WERI-Rb-1 (cell line): ENCODE measurements at regions not wholly inside any gene's neighbourhood (a gene's known extent, or its start where the extent isn't known, plus 50 kb on each side); places are given as distances from the start of the nearest gene placed in this dataset.

ENCODE experiments used
- DNase-seq: peaks from one replicate; pipeline ENCODE4 v3.0.0-alpha.2; 2020
- H3K27ac ChIP-seq: fragments of 250-450 bp; sonication (Bioruptor Pico); 2 replicates; pipeline ENCODE4 v1.5.1; 2020; ENCODE audit warnings: mild to moderate bottlenecking, moderate library complexity
- H3K27me3 ChIP-seq: fragments of 250-450 bp; sonication (Bioruptor Pico); 2 replicates; pipeline ENCODE4 v1.5.1; 2021; ENCODE audit warnings: mild to moderate bottlenecking, low read depth, moderate library complexity; ENCODE audit not compliant: insufficient read depth, severe bottlenecking
- H3K36me3 ChIP-seq: fragments of 250-450 bp; sonication (Bioruptor Pico); 2 replicates; pipeline ENCODE4 v1.5.1; 2020; ENCODE audit warnings: mild to moderate bottlenecking, moderate library complexity
- H3K4me3 ChIP-seq: 2 replicates; pipeline ENCODE4 v1.5.1; 2011; ENCODE audit warnings: low read depth, mild to moderate bottlenecking, control low read depth, low read length
- H3K9me3 ChIP-seq: fragments of 250-450 bp; sonication (Bioruptor Pico); 2 replicates; pipeline ENCODE4 v1.5.1; 2021; ENCODE audit warnings: mild to moderate bottlenecking, moderate library complexity; ENCODE audit not compliant: severe bottlenecking
- TF ChIP-seq, protein P1 (sequence below): IDR thresholded peaks from 2 replicates; pipeline ENCODE4 v1.5.1; 2011; ENCODE audit warnings: low read depth, mild to moderate bottlenecking, control low read depth, inconsistent platforms, low read length

GRCh38 chr12:77161944-77162343 is 96.6 kb upstream of the E2F7 start:
- Histone ChIP-seq H3K27ac (no peak overlapping the region; the same call in 1 of the 2 replicates), H3K36me3 (no peaks in the 10 kb centered on the region), H3K9me3 (no peaks in the 10 kb centered on the region), H3K4me3 (no peak overlapping the region), H3K27me3 (no peaks in the 10 kb centered on the region)
- peak; percentile 72 for DNase-seq
- TF ChIP-seq, protein P1, sequence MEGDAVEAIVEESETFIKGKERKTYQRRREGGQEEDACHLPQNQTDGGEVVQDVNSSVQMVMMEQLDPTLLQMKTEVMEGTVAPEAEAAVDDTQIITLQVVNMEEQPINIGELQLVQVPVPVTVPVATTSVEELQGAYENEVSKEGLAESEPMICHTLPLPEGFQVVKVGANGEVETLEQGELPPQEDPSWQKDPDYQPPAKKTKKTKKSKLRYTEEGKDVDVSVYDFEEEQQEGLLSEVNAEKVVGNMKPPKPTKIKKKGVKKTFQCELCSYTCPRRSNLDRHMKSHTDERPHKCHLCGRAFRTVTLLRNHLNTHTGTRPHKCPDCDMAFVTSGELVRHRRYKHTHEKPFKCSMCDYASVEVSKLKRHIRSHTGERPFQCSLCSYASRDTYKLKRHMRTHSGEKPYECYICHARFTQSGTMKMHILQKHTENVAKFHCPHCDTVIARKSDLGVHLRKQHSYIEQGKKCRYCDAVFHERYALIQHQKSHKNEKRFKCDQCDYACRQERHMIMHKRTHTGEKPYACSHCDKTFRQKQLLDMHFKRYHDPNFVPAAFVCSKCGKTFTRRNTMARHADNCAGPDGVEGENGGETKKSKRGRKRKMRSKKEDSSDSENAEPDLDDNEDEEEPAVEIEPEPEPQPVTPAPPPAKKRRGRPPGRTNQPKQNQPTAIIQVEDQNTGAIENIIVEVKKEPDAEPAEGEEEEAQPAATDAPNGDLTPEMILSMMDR: peak; percentile 51

DNA sequence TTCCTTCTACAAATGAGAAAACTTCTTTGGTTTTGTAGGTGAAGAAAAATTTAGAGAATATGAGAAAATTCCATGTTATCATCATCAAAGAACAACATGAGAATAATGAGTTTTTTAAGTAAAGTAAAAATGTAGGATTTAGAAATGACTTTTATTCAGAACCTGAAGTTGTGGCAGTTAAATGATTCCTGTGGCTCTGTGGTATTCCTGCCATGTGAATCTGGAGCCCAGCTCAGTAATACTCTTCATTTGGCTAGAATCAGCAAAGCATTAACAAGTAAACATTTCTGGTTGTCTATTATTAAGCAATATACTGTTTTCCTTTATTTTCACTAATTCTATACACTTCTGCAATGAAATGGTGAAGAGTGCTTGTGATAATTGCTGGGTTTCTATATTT is 95.6 kb upstream of the E2F7 start:
- TF ChIP-seq, protein P1: no peak
- DNase-seq: no peak
- H3K4me3 ChIP-seq: no peak overlapping the region
- H3K36me3 ChIP-seq: no peaks in the 10 kb centered on the region
- no peak overlapping the region for H3K27ac ChIP-seq
- no peaks in the 10 kb centered on the region for H3K27me3 ChIP-seq
- no peaks in the 10 kb centered on the region for H3K9me3 ChIP-seq

- Histone ChIP-seq H3K9me3 (no peaks in the 10 kb centered on the region), H3K4me3 (no peak overlapping the region), H3K36me3 (no peaks in the 10 kb centered on the region), H3K27me3 (no peaks in the 10 kb centered on the region), H3K27ac (no peak overlapping the region)
- no peak for DNase-seq
- TF ChIP-seq, protein P1: no peak
Measured at GRCh38 chr12:77153706-77154105, 88.3 kb upstream of the E2F7 start.

DNA sequence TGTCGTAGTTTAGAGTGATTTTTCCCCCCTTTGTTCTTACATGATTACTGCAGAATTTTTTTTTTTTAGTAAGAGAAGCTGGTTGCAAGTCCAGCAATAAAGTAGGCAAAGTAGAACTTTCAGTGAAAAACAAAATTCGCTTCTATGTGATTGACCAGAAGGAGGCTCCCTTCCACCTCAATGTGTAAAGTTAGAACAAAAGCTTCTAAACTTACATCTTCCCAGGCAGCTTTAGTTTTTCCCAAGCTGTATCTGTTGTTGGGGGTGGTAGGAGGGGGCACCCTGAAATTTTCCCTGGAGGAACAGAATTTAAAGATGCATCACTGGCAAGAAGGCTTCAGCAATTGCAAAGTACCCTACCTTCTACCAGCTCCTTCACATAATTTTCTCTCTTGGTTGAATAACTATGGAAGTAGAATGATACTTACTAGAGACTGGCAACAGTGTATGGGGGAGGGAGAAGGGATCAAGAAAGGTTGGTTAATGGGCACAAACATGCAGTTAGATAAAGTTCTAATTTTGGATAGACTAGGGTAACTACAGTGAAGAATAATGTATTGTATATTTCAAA is 87.3 kb upstream of the E2F7 start:
- TF ChIP-seq, protein P1: peak; percentile 62

GRCh38 chr12:77151030-77151429 is 85.7 kb upstream of the E2F7 start:
- no peak for DNase-seq
- Histone ChIP-seq H3K27me3 (no peaks in the 10 kb centered on the region), H3K4me3 (no peak overlapping the region), H3K9me3 (no peaks in the 10 kb centered on the region), H3K36me3 (no peaks in the 10 kb centered on the region), H3K27ac (no peak overlapping the region)
- TF ChIP-seq, protein P1: no peak

More for the DNA sequence above, 87.3 kb upstream of the E2F7 start:
- Histone ChIP-seq H3K4me3 (no peak overlapping the region), H3K27me3 (no peaks in the 10 kb centered on the region), H3K36me3 (no peaks in the 10 kb centered on the region), H3K9me3 (no peaks in the 10 kb centered on the region), H3K27ac (no peak overlapping the region)
- DNase-seq: no peak

DNA sequence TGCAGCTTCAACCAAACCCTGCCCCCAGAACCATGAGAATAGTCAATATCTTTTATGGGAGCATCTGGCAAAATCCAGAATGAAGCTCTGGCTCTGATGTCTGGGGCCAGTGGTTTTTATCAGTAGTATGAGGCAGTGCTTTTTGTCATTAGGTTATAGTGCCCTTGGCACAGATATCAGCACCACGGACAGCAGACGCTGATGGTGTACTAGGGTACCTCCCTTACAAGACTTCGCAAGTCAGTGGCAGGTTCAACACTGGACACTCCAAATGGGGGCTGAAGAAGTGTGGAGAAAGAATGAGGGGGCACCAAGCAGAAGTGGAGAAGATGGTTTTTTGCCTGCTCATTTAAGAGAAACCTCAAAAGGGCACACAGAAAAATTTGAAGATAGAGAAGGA is 68.2 kb upstream of the E2F7 start:
- Histone ChIP-seq H3K36me3 (no peaks in the 10 kb centered on the region), H3K27me3 (no peaks in the 10 kb centered on the region), H3K9me3 (no peaks in the 10 kb centered on the region), H3K27ac (no peak overlapping the region), H3K4me3 (no peak overlapping the region)
- TF ChIP-seq, protein P1: no peak
- no peak for DNase-seq
